HT-29 (cell line): ENCODE measurements at regions not wholly inside any gene's neighbourhood (a gene's known extent, or its start where the extent isn't known, plus 50 kb on each side); places are given as distances from the start of the nearest gene placed in this dataset.

Source experiments
- DNase-seq: peaks from one replicate; pipeline ENCODE4 v3.0.0-alpha.2; 2015; ENCODE audit warnings: low spot score

GRCh38 chr10:83934641-83935338 is 204.5 kb upstream of the GHITM start:
- no peak for DNase-seq

DNA sequence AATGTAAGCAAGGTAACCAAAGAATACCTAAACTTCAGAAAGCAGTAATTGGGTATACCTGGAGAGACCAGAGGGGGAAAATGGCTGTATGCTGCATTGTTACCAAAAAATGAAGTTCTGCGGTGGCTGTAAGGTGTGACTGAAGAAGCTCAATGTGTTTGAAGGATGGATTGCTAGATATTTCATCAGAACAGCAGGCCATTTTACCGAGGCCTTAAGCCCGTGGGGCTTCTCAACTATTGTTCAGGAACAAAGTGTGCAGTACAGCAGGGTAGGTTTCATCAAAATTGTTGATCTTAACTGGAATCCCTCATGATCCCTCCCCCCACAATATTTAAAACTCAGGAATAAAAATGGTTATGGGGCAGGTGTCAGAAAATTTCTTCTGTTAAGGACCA is 204.0 kb upstream of the GHITM start:
- no peak for DNase-seq

DNA sequence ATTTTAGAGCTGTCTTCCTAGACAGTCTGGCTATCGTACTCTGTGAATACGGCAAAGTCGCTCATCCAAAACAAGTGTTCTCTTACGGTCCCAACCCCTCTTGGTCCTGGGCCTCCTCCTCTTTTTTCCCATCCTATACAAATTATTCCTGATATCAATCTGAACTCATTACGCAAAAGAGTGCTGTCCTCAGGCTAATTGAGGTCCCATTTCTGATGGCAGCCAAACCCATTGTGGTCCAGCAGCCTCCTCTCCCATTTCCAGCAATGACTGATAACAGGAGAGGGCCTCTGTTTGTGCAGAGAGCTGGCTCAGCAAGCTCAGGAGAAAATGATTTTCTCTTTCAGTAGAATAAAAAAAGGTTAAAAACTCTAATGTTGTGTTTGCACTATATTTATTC is 203.4 kb upstream of the GHITM start:
- no peak for DNase-seq

GRCh38 chr10:83937161-83937560 is 202.1 kb upstream of the GHITM start:
- no peak for DNase-seq

DNA sequence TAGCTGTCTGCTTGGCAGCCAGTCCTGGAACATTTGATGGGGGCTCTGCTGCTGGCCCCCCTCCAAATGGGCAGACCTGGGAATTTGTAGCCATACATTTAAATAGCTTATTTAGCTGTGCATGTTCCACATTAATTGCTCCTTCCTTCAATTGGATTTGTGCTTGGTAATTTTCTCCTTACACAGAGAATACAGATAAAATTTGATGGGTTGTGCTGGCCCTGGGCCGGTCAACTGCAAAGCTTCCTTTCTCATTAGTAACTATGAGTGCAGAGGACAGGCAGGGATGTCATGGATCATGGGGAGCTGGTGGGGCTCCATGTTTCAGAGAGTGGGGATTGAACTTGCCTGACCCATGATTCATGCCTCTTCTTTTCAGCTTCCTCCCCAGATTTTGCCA is 201.5 kb upstream of the GHITM start:
- DNase-seq, result no peak

GRCh38 chr10:83941189-83941588 is 198.1 kb upstream of the GHITM start:
- no peak for DNase-seq

DNA sequence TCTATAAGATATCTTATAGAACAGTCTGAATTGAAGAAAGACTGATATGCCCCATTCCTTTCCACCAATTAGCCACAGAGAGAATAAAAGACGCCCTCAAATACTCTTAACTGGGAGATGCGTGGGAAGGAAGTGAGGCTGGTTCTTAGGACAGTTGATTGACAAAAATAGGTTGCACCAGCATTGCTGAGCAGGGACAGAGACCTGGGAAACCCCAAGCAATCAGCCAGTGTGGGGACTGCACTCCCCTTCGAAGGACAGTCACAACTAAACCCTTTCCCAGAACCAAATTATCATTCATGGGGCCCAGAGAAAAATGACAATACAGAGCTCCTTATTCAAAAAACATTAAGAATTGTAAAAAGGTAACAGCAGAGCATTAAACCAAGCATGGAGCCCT is 196.9 kb upstream of the GHITM start:
- no peak for DNase-seq

DNA sequence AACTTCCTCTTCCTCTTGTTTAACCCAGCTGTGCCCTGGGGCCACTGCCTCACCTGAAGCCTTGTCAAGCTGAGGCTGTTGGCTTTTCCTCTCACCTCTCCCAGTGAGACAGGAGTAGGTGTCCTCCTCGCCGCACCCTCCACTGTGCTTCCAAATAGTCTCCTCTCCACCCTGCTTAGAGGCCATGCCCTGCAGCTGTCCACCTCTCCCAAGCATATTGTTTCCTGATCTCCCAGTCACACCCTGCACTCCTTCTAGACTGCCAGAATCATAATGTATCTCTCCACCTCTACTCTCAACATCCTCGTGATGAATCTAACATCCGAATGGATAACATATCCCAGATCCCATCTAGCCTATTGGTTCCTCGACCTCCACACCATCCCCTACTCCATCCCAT is 196.3 kb upstream of the GHITM start:
- DNase-seq, result no peak

- no peak for DNase-seq
Measured at GRCh38 chr10:83943920-83944319, 195.4 kb upstream of the GHITM start.

GRCh38 chr10:83945982-83946718 is 193.2 kb upstream of the GHITM start:
- no peak for DNase-seq

GRCh38 chr10:83952314-83952713 is 187.0 kb upstream of the GHITM start:
- DNase-seq, result no peak

- no peak for DNase-seq
Measured at GRCh38 chr10:83953589-83953988, 185.7 kb upstream of the GHITM start.

GRCh38 chr10:83954193-83954799 is 185.0 kb upstream of the GHITM start:
- no peak for DNase-seq

DNA sequence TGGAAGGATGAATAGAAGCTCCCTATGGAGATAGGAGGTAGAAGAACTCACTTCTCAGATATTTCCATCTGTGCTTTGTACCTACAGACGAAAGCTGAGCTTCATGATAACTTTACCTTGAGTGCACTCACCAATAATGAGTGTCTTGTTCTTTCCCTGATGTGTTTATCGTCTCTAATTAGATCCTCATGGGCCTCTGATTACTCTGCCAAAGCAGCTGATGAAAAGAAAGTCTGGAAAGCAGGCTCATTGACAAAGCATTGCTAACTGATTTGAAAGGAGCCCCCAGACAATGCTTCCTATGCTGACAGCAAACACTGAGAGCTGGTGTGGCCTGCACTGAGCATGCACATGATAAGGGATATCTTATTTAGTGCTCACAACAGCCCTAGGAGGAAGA is 183.9 kb upstream of the GHITM start:
- DNase-seq, result no peak

GRCh38 chr10:83957168-83957947 is 182.0 kb upstream of the GHITM start:
- DNase-seq, result no peak

- DNase-seq, result no peak
Measured at GRCh38 chr10:83959328-83959727, 180.0 kb upstream of the GHITM start.

GRCh38 chr10:83960125-83960524 is 179.2 kb upstream of the GHITM start:
- no peak for DNase-seq

GRCh38 chr10:83961620-83962019 is 177.7 kb upstream of the GHITM start:
- DNase-seq, result no peak

DNA sequence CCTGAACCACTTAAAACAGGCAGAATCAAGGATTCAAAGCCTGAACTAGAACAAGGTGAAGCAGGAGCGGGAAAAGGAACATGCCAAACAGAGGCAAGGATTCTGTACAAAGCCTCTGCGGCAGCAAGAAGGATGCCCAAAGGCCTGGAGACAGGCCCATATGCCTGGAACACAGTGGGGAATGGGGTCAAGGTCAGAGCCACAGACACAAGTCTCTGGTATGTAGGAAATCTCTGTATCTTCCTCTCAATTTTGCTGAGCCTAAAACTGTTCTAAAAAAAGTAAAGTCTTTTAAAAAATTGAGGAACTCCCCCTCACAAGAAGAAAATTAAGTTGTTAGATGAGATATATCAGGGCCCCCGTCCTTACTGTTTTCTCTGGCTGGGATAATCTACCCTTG is 175.9 kb upstream of the GHITM start:
- no peak for DNase-seq

DNA sequence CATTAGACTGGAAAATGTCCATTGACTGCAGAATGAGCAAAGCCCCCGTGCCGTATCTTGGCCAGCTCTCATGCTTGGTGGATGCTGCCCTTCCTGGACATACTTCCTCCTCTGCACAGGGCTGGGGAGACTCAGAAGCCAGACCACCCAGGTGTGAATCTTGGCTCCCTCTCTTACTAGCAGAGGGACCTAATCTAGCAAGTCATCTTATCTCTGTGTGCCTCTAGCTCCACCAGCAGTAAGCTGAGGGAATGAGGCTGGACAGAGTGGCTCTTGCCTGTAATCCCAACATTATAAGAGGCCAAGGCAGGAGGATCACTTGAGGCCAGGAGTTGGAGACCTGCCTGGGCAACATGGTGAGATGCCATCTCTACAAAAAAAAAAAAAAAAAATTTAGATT is 173.8 kb upstream of the GHITM start:
- no peak for DNase-seq

GRCh38 chr10:83968052-83968451 is 171.3 kb upstream of the GHITM start:
- DNase-seq, result no peak

DNA sequence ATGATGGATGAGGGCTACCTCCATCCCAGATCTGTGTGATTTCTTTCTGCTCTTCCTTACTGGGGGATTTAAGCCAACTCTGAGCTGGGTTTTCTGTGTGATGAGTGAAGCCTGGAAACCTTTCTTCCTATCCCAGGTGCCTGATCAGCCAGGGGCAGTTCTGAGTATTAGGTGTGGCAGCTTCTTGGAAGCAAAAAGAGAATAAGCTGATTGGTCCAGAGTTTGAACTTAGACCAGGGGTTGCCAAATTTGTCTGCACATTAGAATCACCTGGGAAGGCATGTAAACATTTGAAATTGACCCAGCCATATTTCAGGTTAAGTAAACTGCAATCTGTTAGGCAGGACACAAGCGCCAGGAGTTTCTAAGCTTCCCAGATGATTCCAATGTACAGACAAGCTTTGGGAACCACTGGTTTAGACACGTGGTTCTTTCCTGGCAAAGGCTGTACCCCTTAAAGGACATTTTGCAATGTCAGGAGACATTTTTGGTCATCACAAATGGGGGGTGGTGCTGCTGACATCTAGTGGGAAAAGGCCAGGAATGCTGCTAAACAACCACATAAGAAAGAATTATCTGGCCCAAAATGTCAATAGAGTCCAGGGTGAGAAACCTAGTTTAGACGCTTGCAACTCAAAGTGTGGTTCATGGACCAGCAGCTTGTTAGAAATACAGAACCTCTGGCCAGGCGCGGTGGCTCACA is 160.5 kb upstream of the GHITM start:
- no peak for DNase-seq
